Dermis microvascular lymphatic vessel endothelial cell (primary cell): ENCODE measurements at regions not wholly inside any gene's neighbourhood (a gene's known extent, or its start where the extent isn't known, plus 50 kb on each side); places are given as distances from the start of the nearest gene placed in this dataset.

Experiments used
- DNase-seq, 2 donors: peaks; one replicate each; pipeline versions ENCODE4 v3.0.0 to v3.0.0-alpha.2; 2010; ENCODE audit warnings: low read depth in 2 of 2

GRCh38 chr2:5215989-5216607, 476.1 kb upstream of the SOX11 start:
- no peak for DNase-seq

- DNase-seq = no peak
Observed at GRCh38 chr2:5227062-5227699, 465.0 kb upstream of the SOX11 start.

GRCh38 chr2:5229574-5229973, 462.6 kb upstream of the SOX11 start:
- DNase-seq = no peak

- no peak for DNase-seq
Observed at GRCh38 chr2:5230444-5230843, 461.7 kb upstream of the SOX11 start.

GRCh38 chr2:5230855-5231254, 461.3 kb upstream of the SOX11 start:
- DNase-seq = no peak

GRCh38 chr2:5231287-5231686, 460.9 kb upstream of the SOX11 start:
- no peak for DNase-seq

- no peak for DNase-seq
Observed at GRCh38 chr2:5234563-5234962, 457.6 kb upstream of the SOX11 start.

- DNase-seq = no peak
Observed at GRCh38 chr2:5235701-5236100, 456.5 kb upstream of the SOX11 start.

- DNase-seq = no peak
Observed at GRCh38 chr2:5236249-5236648, 455.9 kb upstream of the SOX11 start.

- DNase-seq = no peak
Observed at GRCh38 chr2:5242751-5243150, 449.4 kb upstream of the SOX11 start.

GRCh38 chr2:5250482-5250881, 441.7 kb upstream of the SOX11 start:
- DNase-seq = no peak

GRCh38 chr2:5253263-5253662, 438.9 kb upstream of the SOX11 start:
- DNase-seq = no peak

GRCh38 chr2:5254791-5255332, 437.3 kb upstream of the SOX11 start:
- no peak for DNase-seq

- no peak for DNase-seq
Observed at GRCh38 chr2:5263291-5263690, 428.9 kb upstream of the SOX11 start.

- no peak for DNase-seq
Observed at GRCh38 chr2:5264361-5264760, 427.8 kb upstream of the SOX11 start.

- DNase-seq = no peak
Observed at GRCh38 chr2:5285061-5285460, 407.1 kb upstream of the SOX11 start.

GRCh38 chr2:5285872-5286769, 406.1 kb upstream of the SOX11 start:
- no peak for DNase-seq

- DNase-seq = no peak
Observed at GRCh38 chr2:5287558-5288334, 404.4 kb upstream of the SOX11 start.

GRCh38 chr2:5290900-5291546, 401.2 kb upstream of the SOX11 start:
- no peak for DNase-seq

- DNase-seq = no peak
Observed at GRCh38 chr2:5304640-5305039, 387.5 kb upstream of the SOX11 start.

GRCh38 chr2:5315041-5315440, 377.1 kb upstream of the SOX11 start:
- no peak for DNase-seq
